ENCODE measurements at regions not wholly inside any gene's neighbourhood (a gene's known extent, or its start where the extent isn't known, plus 50 kb on each side); places are given as distances from the start of the nearest gene placed in this dataset.

GRCh38 chr13:23506071-23506806 lies 64.0 kb upstream of the TNFRSF19 start:
- TF ChIP-seq USF2 (IDR thresholded peaks at IDR 0.05; ENCODE audit: low read depth, low read length) (no peak), CTCF (conservative IDR thresholded peaks at IDR 0.05; ENCODE audit: low read depth, low read length) (no peak)

All from IMR-90 (cell line).